ENCODE measurements at regions not wholly inside any gene's neighbourhood (a gene's known extent, or its start where the extent isn't known, plus 50 kb on each side); places are given as distances from the start of the nearest gene placed in this dataset.

- H3K9me3 ChIP-seq (ENCODE audit: control insufficient read depth in 2 of 2, insufficient read depth in 1 of 2, low read length in 1 of 2), result peaks cover 0 to 5% of the 10 kb centered on the region in 2 donors
- H3K27me3 ChIP-seq (ENCODE audit: control insufficient read depth in 2 of 2, insufficient read depth in 1 of 2, low read length in 1 of 2), result no peaks in the 10 kb centered on the region
- WGBS, result 77% methylated on average over 1 of the region's 1 CpG
- H3K4me1 ChIP-seq (ENCODE audit: control insufficient read depth in 2 of 2, insufficient read depth in 2 of 2, low read length in 2 of 2), result no peaks in the 10 kb centered on the region
- no peaks in the 10 kb centered on the region for H3K36me3 ChIP-seq (ENCODE audit: control insufficient read depth in 2 of 2, insufficient read depth in 2 of 2, low read length in 1 of 2)
- no peak for DNase-seq (ENCODE audit: low read depth in 6 of 9, low spot score in 9 of 9)
- H3K27ac ChIP-seq (ENCODE audit: low read depth in 1 of 2, low read length in 1 of 2), result no peak overlapping the region
- H3K4me3 ChIP-seq (ENCODE audit: low read length in 2 of 2), result no peak overlapping the region
These were observed 1040.7 kb upstream of the SLC39A10 start for GRCh38 chr2:194616334-194616733.

- H3K27me3 ChIP-seq (ENCODE audit: control insufficient read depth in 2 of 2, insufficient read depth in 1 of 2, low read length in 1 of 2), result no peaks in the 10 kb centered on the region
- DNase-seq (ENCODE audit: low read depth in 6 of 9, low spot score in 9 of 9), result no peak
- H3K4me1 ChIP-seq (ENCODE audit: control insufficient read depth in 2 of 2, insufficient read depth in 2 of 2, low read length in 2 of 2), result no peaks in the 10 kb centered on the region
- no peaks in the 10 kb centered on the region for H3K36me3 ChIP-seq (ENCODE audit: control insufficient read depth in 2 of 2, insufficient read depth in 2 of 2, low read length in 1 of 2)
- no peak overlapping the region for H3K27ac ChIP-seq (ENCODE audit: low read depth in 1 of 2, low read length in 1 of 2)
- H3K4me3 ChIP-seq (ENCODE audit: low read length in 2 of 2), result no peak overlapping the region
- peaks cover 0 to 5% of the 10 kb centered on the region in 2 donors for H3K9me3 ChIP-seq (ENCODE audit: control insufficient read depth in 2 of 2, insufficient read depth in 1 of 2, low read length in 1 of 2)
These were observed 1046.7 kb upstream of the SLC39A10 start for GRCh38 chr2:194610297-194610696.

DNA sequence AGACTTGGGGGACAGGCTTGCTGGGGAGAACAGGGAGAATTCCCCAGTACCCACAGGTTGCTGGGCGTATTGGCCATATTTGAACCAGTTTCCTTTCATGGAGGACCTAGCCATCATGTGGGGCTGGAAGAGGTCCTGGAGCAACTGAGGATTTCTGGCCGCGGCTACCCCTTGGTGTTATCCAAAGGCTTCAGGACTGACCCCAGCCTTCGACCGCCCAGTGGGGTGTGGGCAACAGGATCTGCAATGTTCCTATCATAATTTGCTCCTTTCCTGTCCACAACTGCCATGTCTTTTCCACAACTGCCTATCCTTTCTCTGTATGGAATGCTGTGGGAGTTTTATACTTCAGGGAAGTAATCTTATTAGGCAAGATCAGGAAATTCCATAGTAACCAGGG lies 1053.6 kb upstream of the SLC39A10 start:
- Histone ChIP-seq H3K36me3 (ENCODE audit: control insufficient read depth in 2 of 2, insufficient read depth in 2 of 2, low read length in 1 of 2) (no peaks in the 10 kb centered on the region), H3K4me1 (ENCODE audit: control insufficient read depth in 2 of 2, insufficient read depth in 2 of 2, low read length in 2 of 2) (no peaks in the 10 kb centered on the region), H3K27ac (ENCODE audit: low read depth in 1 of 2, low read length in 1 of 2) (no peak overlapping the region), H3K27me3 (ENCODE audit: control insufficient read depth in 2 of 2, insufficient read depth in 1 of 2, low read length in 1 of 2) (no peaks in the 10 kb centered on the region), H3K9me3 (ENCODE audit: control insufficient read depth in 2 of 2, insufficient read depth in 1 of 2, low read length in 1 of 2) (peaks cover 0 to 10% of the 10 kb centered on the region in 2 donors), H3K4me3 (ENCODE audit: low read length in 2 of 2) (no peak overlapping the region)
- WGBS, result 98% methylated on average over 5 of the region's 5 CpGs
- DNase-seq (ENCODE audit: low read depth in 6 of 9, low spot score in 9 of 9), result no peak

GRCh38 chr2:194602750-194603149 lies 1054.3 kb upstream of the SLC39A10 start:
- no peak overlapping the region for H3K4me3 ChIP-seq (ENCODE audit: low read length in 2 of 2)
- H3K9me3 ChIP-seq (ENCODE audit: control insufficient read depth in 2 of 2, insufficient read depth in 1 of 2, low read length in 1 of 2), result peaks cover 0 to 10% of the 10 kb centered on the region in 2 donors
- H3K4me1 ChIP-seq (ENCODE audit: control insufficient read depth in 2 of 2, insufficient read depth in 2 of 2, low read length in 2 of 2), result no peaks in the 10 kb centered on the region
- no peaks in the 10 kb centered on the region for H3K27me3 ChIP-seq (ENCODE audit: control insufficient read depth in 2 of 2, insufficient read depth in 1 of 2, low read length in 1 of 2)
- no peak for DNase-seq (ENCODE audit: low read depth in 6 of 9, low spot score in 9 of 9)
- WGBS, result 98% methylated on average over 5 of the region's 5 CpGs
- no peak overlapping the region for H3K27ac ChIP-seq (ENCODE audit: low read depth in 1 of 2, low read length in 1 of 2)
- H3K36me3 ChIP-seq (ENCODE audit: control insufficient read depth in 2 of 2, insufficient read depth in 2 of 2, low read length in 1 of 2), result no peaks in the 10 kb centered on the region

- WGBS, result 75% methylated on average over 1 of the region's 1 CpG
- Histone ChIP-seq H3K27me3 (ENCODE audit: control insufficient read depth in 2 of 2, insufficient read depth in 1 of 2, low read length in 1 of 2) (no peaks in the 10 kb centered on the region), H3K27ac (ENCODE audit: low read depth in 1 of 2, low read length in 1 of 2) (no peak overlapping the region), H3K4me3 (ENCODE audit: low read length in 2 of 2) (no peak overlapping the region), H3K36me3 (ENCODE audit: control insufficient read depth in 2 of 2, insufficient read depth in 2 of 2, low read length in 1 of 2) (no peaks in the 10 kb centered on the region), H3K4me1 (ENCODE audit: control insufficient read depth in 2 of 2, insufficient read depth in 2 of 2, low read length in 2 of 2) (no peaks in the 10 kb centered on the region), H3K9me3 (ENCODE audit: control insufficient read depth in 2 of 2, insufficient read depth in 1 of 2, low read length in 1 of 2) (no peaks in the 10 kb centered on the region)
- no peak for DNase-seq (ENCODE audit: low read depth in 6 of 9, low spot score in 9 of 9)
These were observed 1065.8 kb upstream of the SLC39A10 start for GRCh38 chr2:194591192-194591591.

DNA sequence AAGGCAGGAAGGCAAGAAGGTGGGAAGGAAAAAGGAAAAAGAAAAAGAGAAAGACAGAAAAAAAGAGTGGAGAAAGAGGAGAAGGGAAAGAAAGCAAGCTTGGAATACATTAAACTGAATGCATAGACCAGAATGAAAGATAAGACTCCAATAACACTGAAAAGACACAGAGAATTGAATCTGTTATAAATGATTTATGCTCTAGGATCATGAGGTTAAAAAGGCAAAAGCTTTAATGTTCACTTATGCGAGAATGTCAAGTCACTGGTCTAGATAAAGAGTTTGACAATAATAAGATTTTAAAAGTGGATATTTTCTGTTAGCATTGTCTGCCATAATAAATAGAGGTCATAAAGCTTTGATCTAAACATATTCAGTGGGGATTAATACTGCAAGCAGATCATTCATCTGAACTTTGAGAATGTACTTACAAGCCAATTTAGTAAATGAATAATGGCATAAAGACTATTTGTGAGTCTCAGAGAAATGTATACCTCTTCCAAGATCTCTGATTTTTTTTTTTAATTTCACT lies 1069.2 kb upstream of the SLC39A10 start:
- WGBS, result 92% methylated on average over 1 of the region's 1 CpG
- Histone ChIP-seq H3K27ac (ENCODE audit: low read depth in 1 of 2, low read length in 1 of 2) (no peak overlapping the region), H3K27me3 (ENCODE audit: control insufficient read depth in 2 of 2, insufficient read depth in 1 of 2, low read length in 1 of 2) (no peaks in the 10 kb centered on the region)

DNA sequence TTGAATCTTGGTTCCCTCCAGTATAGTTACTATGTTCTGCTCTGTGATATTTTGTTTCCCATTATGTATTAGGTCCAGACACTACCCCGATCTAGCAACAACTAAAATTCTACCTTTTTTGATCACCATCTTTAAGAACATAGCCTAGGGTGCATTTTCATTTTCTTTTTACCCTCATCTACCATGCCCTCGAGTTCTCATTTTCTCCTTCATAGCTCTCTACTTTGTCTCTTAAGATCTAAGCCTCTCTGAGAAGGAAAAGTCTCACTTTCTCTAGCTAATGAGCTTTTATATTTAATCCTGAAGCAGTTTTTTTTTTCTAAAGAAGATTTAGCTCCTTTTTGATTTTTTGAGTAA lies 1089.4 kb upstream of the SLC39A10 start:
- no peak overlapping the region for H3K27ac ChIP-seq (ENCODE audit: low read depth in 1 of 2, low read length in 1 of 2)
- DNase-seq (ENCODE audit: low read depth in 6 of 9, low spot score in 9 of 9), result no peak
- no peaks in the 10 kb centered on the region for H3K27me3 ChIP-seq (ENCODE audit: control insufficient read depth in 2 of 2, insufficient read depth in 1 of 2, low read length in 1 of 2)
- no peak overlapping the region for H3K4me3 ChIP-seq (ENCODE audit: low read length in 2 of 2)
- H3K4me1 ChIP-seq (ENCODE audit: control insufficient read depth in 2 of 2, insufficient read depth in 2 of 2, low read length in 2 of 2), result no peaks in the 10 kb centered on the region
- 91% methylated on average over 2 of the region's 2 CpGs for WGBS
- no peaks in the 10 kb centered on the region for H3K9me3 ChIP-seq (ENCODE audit: control insufficient read depth in 2 of 2, insufficient read depth in 1 of 2, low read length in 1 of 2)
- H3K36me3 ChIP-seq (ENCODE audit: control insufficient read depth in 2 of 2, insufficient read depth in 2 of 2, low read length in 1 of 2), result no peaks in the 10 kb centered on the region

More for the DNA sequence above, 1069.2 kb upstream of the SLC39A10 start:
- no peaks in the 10 kb centered on the region for H3K9me3 ChIP-seq (ENCODE audit: control insufficient read depth in 2 of 2, insufficient read depth in 1 of 2, low read length in 1 of 2)
- no peak overlapping the region for H3K4me3 ChIP-seq (ENCODE audit: low read length in 2 of 2)
- no peak for DNase-seq (ENCODE audit: low read depth in 6 of 9, low spot score in 9 of 9)
- H3K4me1 ChIP-seq (ENCODE audit: control insufficient read depth in 2 of 2, insufficient read depth in 2 of 2, low read length in 2 of 2), result no peaks in the 10 kb centered on the region
- H3K36me3 ChIP-seq (ENCODE audit: control insufficient read depth in 2 of 2, insufficient read depth in 2 of 2, low read length in 1 of 2), result no peaks in the 10 kb centered on the region

GRCh38 chr2:194566907-194567660 lies 1089.9 kb upstream of the SLC39A10 start:
- Histone ChIP-seq H3K36me3 (ENCODE audit: control insufficient read depth in 2 of 2, insufficient read depth in 2 of 2, low read length in 1 of 2) (no peaks in the 10 kb centered on the region), H3K4me3 (ENCODE audit: low read length in 2 of 2) (no peak overlapping the region), H3K27me3 (ENCODE audit: control insufficient read depth in 2 of 2, insufficient read depth in 1 of 2, low read length in 1 of 2) (no peaks in the 10 kb centered on the region), H3K4me1 (ENCODE audit: control insufficient read depth in 2 of 2, insufficient read depth in 2 of 2, low read length in 2 of 2) (no peaks in the 10 kb centered on the region), H3K27ac (ENCODE audit: low read depth in 1 of 2, low read length in 1 of 2) (no peak overlapping the region), H3K9me3 (ENCODE audit: control insufficient read depth in 2 of 2, insufficient read depth in 1 of 2, low read length in 1 of 2) (no peaks in the 10 kb centered on the region)
- DNase-seq (ENCODE audit: low read depth in 6 of 9, low spot score in 9 of 9), result no peak
- WGBS, result 96% methylated on average over 1 of the region's 1 CpG

DNA sequence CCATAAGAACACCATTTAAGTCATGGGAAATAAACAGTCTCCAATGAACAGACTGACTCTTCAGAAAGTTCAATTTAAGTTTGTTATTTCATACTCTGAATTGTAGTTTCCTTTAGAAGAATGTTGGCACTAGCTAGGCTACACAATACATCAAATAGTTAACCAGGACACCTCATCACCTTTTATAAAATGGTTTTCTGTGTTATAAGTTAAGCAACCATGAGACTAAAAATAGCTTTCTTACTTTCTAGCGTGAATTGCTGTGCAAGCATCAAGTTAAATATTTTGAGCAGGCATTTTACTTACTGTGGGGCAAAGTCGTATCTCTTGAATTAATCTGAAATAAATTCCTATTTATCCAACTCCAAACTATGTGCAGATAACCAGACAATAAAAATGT lies 1092.6 kb upstream of the SLC39A10 start:
- H3K9me3 ChIP-seq (ENCODE audit: control insufficient read depth in 2 of 2, insufficient read depth in 1 of 2, low read length in 1 of 2), result no peaks in the 10 kb centered on the region
- H3K27ac ChIP-seq (ENCODE audit: low read depth in 1 of 2, low read length in 1 of 2), result no peak overlapping the region
- H3K4me1 ChIP-seq (ENCODE audit: control insufficient read depth in 2 of 2, insufficient read depth in 2 of 2, low read length in 2 of 2), result no peaks in the 10 kb centered on the region
- 90% methylated on average over 2 of the region's 2 CpGs for WGBS
- no peak overlapping the region for H3K4me3 ChIP-seq (ENCODE audit: low read length in 2 of 2)
- no peaks in the 10 kb centered on the region for H3K27me3 ChIP-seq (ENCODE audit: control insufficient read depth in 2 of 2, insufficient read depth in 1 of 2, low read length in 1 of 2)
- no peak for DNase-seq (ENCODE audit: low read depth in 6 of 9, low spot score in 9 of 9)
- H3K36me3 ChIP-seq (ENCODE audit: control insufficient read depth in 2 of 2, insufficient read depth in 2 of 2, low read length in 1 of 2), result no peaks in the 10 kb centered on the region

Measured in thymus (tissue), 11 donors.